Endothelial cell of umbilical vein (primary cell): ENCODE measurements at regions not wholly inside any gene's neighbourhood (a gene's known extent, or its start where the extent isn't known, plus 50 kb on each side); places are given as distances from the start of the nearest gene placed in this dataset.

ENCODE experiments used
- BruUV-seq: library from RNA; stranded (reverse); fragments of 400-500 nt; replicated peaks from 2 replicates; lab custom pipeline; 2021; lab: Mats Ljungman, UMichigan
- CTCF ChIA-PET: fragments of 300-600, 350-600 bp; sonication (Branson Sonifier 250); formaldehyde crosslinking; loops from one replicate; lab custom pipeline; 2021; ENCODE audit warnings: antibody characterized with exemption, inconsistent platforms; lab: Charles Lee
- POLR2A ChIA-PET: fragments of 300-600, 350-600 bp; sonication (Branson Sonifier 250); formaldehyde crosslinking; loops from one replicate; lab custom pipeline; 2021; ENCODE audit warnings: antibody characterized with exemption, inconsistent platforms; lab: Charles Lee
- DNase-seq: peaks from one replicate; pipeline ENCODE4 v3.0.0-alpha.2; 2011; ENCODE audit warnings: low read depth, low spot score
- FAIRE-seq: peaks from 2 replicates; lab custom pipeline; 2011; peaks lifted over from hg19 to GRCh38; lab: Jason Lieb, UNC
- H2AFZ ChIP-seq: 2 replicates; pipeline ENCODE4 v1.6.0; 2012; ENCODE audit warnings: low read depth, low read length, control low read depth, inconsistent platforms
- H3K27ac ChIP-seq: 2 replicates; pipeline ENCODE4 v1.5.1; 2011; ENCODE audit warnings: low read depth, mild to moderate bottlenecking, control low read depth, low read length, moderate library complexity; ENCODE audit not compliant: insufficient read depth
- H3K27me3 ChIP-seq, 2 experiments: 2 replicates each; pipeline versions ENCODE4 v1.6.0 to v1.6.1; 2011; ENCODE audit warnings: low read length in 2 of 2, mixed read lengths in 1 of 2; ENCODE audit not compliant: control insufficient read depth in 2 of 2, insufficient read depth in 2 of 2
- H3K36me3 ChIP-seq, 2 experiments: 2 replicates in 1 of 2; 3 replicates in 1 of 2; pipeline ENCODE4 v1.5.1; 2011; ENCODE audit warnings: low read length in 2 of 2, mild to moderate bottlenecking in 1 of 2, moderate library complexity in 1 of 2; ENCODE audit not compliant: control insufficient read depth in 2 of 2, insufficient read depth in 2 of 2; ENCODE audit errors: extremely low read depth in 1 of 2
- H3K4me1 ChIP-seq: 3 replicates; pipeline ENCODE4 v1.5.1; 2011; ENCODE audit warnings: mild to moderate bottlenecking, low read length; ENCODE audit not compliant: control insufficient read depth, insufficient read depth; ENCODE audit errors: extremely low read depth
- H3K4me2 ChIP-seq: 2 replicates; pipeline ENCODE4 v1.6.1; 2011; ENCODE audit warnings: low read length, control low read depth, mixed read lengths; ENCODE audit not compliant: insufficient read depth
- H3K4me3 ChIP-seq, 3 experiments: fragments of 200-600 bp in 1 of 3; sonication (generic), shearing (Covaris generic) in 1 of 3; replicated peaks in 1 of 3; 2 replicates each; pipeline ENCODE4 v1.5.1; 2011 to 2016; ENCODE audit warnings: control low read depth in 3 of 3, low read length in 3 of 3, mild to moderate bottlenecking in 2 of 3, inconsistent platforms in 1 of 3, low read depth in 1 of 3, moderate library complexity in 1 of 3; ENCODE audit not compliant: insufficient read depth in 1 of 3
- H3K79me2 ChIP-seq: 2 replicates; pipeline ENCODE4 v1.6.0; 2012; ENCODE audit warnings: low read length, inconsistent platforms; ENCODE audit not compliant: control insufficient read depth, insufficient read depth
- H3K9ac ChIP-seq: replicated peaks from 2 replicates; pipeline ENCODE3; 2011; ENCODE audit warnings: low read length, control low read depth; ENCODE audit not compliant: insufficient read depth; ENCODE audit errors: extremely low read depth
- H3K9me1 ChIP-seq: replicated peaks from 3 replicates; pipeline ENCODE4 v1.6.0; 2011; ENCODE audit warnings: mild to moderate bottlenecking, low read length; ENCODE audit not compliant: control insufficient read depth, insufficient read depth; ENCODE audit errors: extremely low read depth
- H3K9me3 ChIP-seq: replicated peaks from 2 replicates; pipeline ENCODE4 v1.5.1; 2012; ENCODE audit warnings: low read length, inconsistent platforms; ENCODE audit not compliant: control insufficient read depth, insufficient read depth
- H4K20me1 ChIP-seq: replicated peaks from 2 replicates; pipeline ENCODE3; 2011; ENCODE audit warnings: mild to moderate bottlenecking, low read length; ENCODE audit not compliant: control insufficient read depth, insufficient read depth; ENCODE audit errors: extremely low read depth
- EZH2 ChIP-seq: IDR thresholded peaks from 2 replicates; pipeline ENCODE4 v1.6.1; 2012; ENCODE audit warnings: borderline replicate concordance, low read depth, mild to moderate bottlenecking, moderate library complexity, low read length, inconsistent platforms; ENCODE audit not compliant: severe bottlenecking
- FOS ChIP-seq: IDR thresholded peaks from 2 replicates; pipeline ENCODE4 v1.6.1; 2011; ENCODE audit warnings: mild to moderate bottlenecking, low read length, moderate library complexity, borderline replicate concordance; ENCODE audit not compliant: insufficient read depth
- GATA2 ChIP-seq: IDR thresholded peaks from 2 replicates; pipeline ENCODE4 v1.7.0; 2011; ENCODE audit warnings: low read depth, mild to moderate bottlenecking, moderate library complexity, mixed read lengths, low read length; ENCODE audit not compliant: insufficient read length, insufficient read depth
- JUN ChIP-seq: IDR thresholded peaks from 2 replicates; pipeline ENCODE4 v1.6.1; 2011; ENCODE audit warnings: borderline replicate concordance, low read depth; ENCODE audit not compliant: insufficient read length, insufficient read depth
- MYC ChIP-seq: IDR thresholded peaks from one replicate; pipeline ENCODE4 v1.6.1; 2011; ENCODE audit warnings: mild to moderate bottlenecking, low read depth, low read length
- POLR2A ChIP-seq: IDR thresholded peaks from 2 replicates; pipeline ENCODE4 v1.6.1; 2012; ENCODE audit warnings: low read depth, mild to moderate bottlenecking, control low read depth, low read length
- POLR2AphosphoS5 ChIP-seq: IDR thresholded peaks from 2 replicates; pipeline ENCODE4 v1.6.1; 2012; ENCODE audit warnings: low read depth, mild to moderate bottlenecking, control low read depth, low read length, moderate library complexity; ENCODE audit not compliant: insufficient read depth
- dilution Hi-C: fragments of 300-500 bp; cut with MboI; formaldehyde crosslinking; loops from one replicate; pipeline ENCODE4 v1.15.0; 2019; ENCODE audit warnings: low sequenced_read_pairs; ENCODE audit not compliant: extremely low pct_ligation_motif_present
- intact Hi-C: fragments of 100-400 bp; cut with micrococcal nuclease; formaldehyde crosslinking; loops from one replicate; pipeline ENCODE4 v1.10.0; 2022
- TF ChIP-seq, protein P1 (sequence below): IDR thresholded peaks from 2 replicates; pipeline ENCODE4 v1.6.1; 2011; ENCODE audit not compliant: insufficient read depth, insufficient read length
- TF ChIP-seq, protein P2 (sequence below), 2 donors: IDR thresholded peaks; 1 replicate in 1 of 2; 2 replicates in 1 of 2; pipeline ENCODE4 v1.5.1; 2011; ENCODE audit warnings: low read length in 2 of 2, mild to moderate bottlenecking in 2 of 2, moderate library complexity in 2 of 2, control low read depth in 1 of 2, inconsistent platforms in 1 of 2, low read depth in 1 of 2; ENCODE audit not compliant: insufficient read depth in 1 of 2; ENCODE audit errors: extremely low read depth in 1 of 2

DNA sequence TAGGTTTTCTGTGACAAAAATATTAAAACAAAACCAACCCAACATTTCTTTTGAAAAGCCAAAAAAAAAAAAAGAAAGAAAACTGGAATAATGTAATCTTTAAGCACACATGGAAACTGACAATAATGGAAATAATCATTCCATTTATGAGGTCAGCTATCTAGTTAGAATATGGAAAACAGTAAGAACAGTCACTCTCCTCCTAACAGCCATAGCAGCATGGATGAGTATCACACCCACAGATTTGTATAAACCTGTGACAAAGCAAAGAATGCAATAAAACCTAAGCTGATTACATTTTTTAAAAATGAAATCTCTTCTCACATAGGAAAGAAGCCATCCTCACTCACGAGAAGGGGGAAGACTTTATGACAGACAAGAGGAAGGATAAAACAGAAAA lies 437.8 kb downstream of the NYAP2 start:
- no TSS peak for BruUV-seq
- dilution Hi-C loops, result no loop called here
- H3K4me1 ChIP-seq, result no peaks in the 10 kb centered on the region
- DNase-seq (no peak), FAIRE-seq (no peak)
- no peaks in the 10 kb centered on the region for H3K79me2 ChIP-seq
- CTCF ChIA-PET, result no interaction called here
- no peak overlapping the region for H2AFZ ChIP-seq
- no peak overlapping the region for H3K27ac ChIP-seq
- no peaks in the 10 kb centered on the region for H3K9me3 ChIP-seq
- intact Hi-C loops, result no loop called here
- no peak overlapping the region for H3K9ac ChIP-seq
- H3K4me3 ChIP-seq, result no peak overlapping the region
- H3K9me1 ChIP-seq, result no peaks in the 10 kb centered on the region
- no peaks in the 10 kb centered on the region for H3K36me3 ChIP-seq
- no peaks in the 10 kb centered on the region for H3K27me3 ChIP-seq
- POLR2A ChIA-PET, result no interaction called here
- no peak overlapping the region for H3K4me2 ChIP-seq
- H4K20me1 ChIP-seq, result no peaks in the 10 kb centered on the region
- no peak for TF ChIP-seq FOS
- TF ChIP-seq EZH2, result no peak
- TF ChIP-seq, protein P1, sequence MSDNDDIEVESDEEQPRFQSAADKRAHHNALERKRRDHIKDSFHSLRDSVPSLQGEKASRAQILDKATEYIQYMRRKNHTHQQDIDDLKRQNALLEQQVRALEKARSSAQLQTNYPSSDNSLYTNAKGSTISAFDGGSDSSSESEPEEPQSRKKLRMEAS, result no peak
- TF ChIP-seq JUN, result no peak
- TF ChIP-seq POLR2A, result no peak
- TF ChIP-seq MYC, result no peak
- no peak for TF ChIP-seq POLR2AphosphoS5
- no peak for TF ChIP-seq GATA2
- TF ChIP-seq, protein P2, sequence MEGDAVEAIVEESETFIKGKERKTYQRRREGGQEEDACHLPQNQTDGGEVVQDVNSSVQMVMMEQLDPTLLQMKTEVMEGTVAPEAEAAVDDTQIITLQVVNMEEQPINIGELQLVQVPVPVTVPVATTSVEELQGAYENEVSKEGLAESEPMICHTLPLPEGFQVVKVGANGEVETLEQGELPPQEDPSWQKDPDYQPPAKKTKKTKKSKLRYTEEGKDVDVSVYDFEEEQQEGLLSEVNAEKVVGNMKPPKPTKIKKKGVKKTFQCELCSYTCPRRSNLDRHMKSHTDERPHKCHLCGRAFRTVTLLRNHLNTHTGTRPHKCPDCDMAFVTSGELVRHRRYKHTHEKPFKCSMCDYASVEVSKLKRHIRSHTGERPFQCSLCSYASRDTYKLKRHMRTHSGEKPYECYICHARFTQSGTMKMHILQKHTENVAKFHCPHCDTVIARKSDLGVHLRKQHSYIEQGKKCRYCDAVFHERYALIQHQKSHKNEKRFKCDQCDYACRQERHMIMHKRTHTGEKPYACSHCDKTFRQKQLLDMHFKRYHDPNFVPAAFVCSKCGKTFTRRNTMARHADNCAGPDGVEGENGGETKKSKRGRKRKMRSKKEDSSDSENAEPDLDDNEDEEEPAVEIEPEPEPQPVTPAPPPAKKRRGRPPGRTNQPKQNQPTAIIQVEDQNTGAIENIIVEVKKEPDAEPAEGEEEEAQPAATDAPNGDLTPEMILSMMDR (IDR thresholded peaks at IDR 0.05; ENCODE audit: extremely low read depth in 1 of 2, insufficient read depth in 1 of 2, low read depth in 1 of 2, low read length in 2 of 2), result no peak
